ENCODE measurements at regions not wholly inside any gene's neighbourhood (a gene's known extent, or its start where the extent isn't known, plus 50 kb on each side); places are given as distances from the start of the nearest gene placed in this dataset.

- Histone ChIP-seq H3K4me2 (no peak overlapping the region), H3K36me3 (replicated peaks in 1 of 2; ENCODE audit: control insufficient read depth in 1 of 2, insufficient read depth in 2 of 2, low read length in 1 of 2) (no peaks in the 10 kb centered on the region), H3K4me1 (ENCODE audit: control insufficient read depth in 1 of 2, insufficient read depth in 2 of 2, low read depth in 1 of 2, low read length in 1 of 2) (no peaks in the 10 kb centered on the region), H3K27ac (ENCODE audit: low read depth in 2 of 2, low read length in 1 of 2) (no peak overlapping the region), H3K9me2 (no peaks in the 10 kb centered on the region), H3F3A (replicated peaks; ENCODE audit: insufficient read depth) (no peaks in the 10 kb centered on the region), H3K9me3 (no peaks in the 10 kb centered on the region), H2AFZ (ENCODE audit: low read depth) (no peak overlapping the region), H3K4me3 (ENCODE audit: low read depth in 2 of 2, low read length in 1 of 2) (no peak overlapping the region), H3K27me3 (ENCODE audit: insufficient read depth) (no peaks in the 10 kb centered on the region), H3K9ac (no peak overlapping the region), H3K79me2 (ENCODE audit: insufficient read depth) (no peaks in the 10 kb centered on the region), H4K20me1 (ENCODE audit: insufficient read depth) (no peaks in the 10 kb centered on the region)
- 61% methylated on average over 14 of the region's 14 CpGs for WGBS (ENCODE audit: low lambda C conversion rate)
- TF ChIP-seq TAF1 (IDR thresholded peaks at IDR 0.05; ENCODE audit: borderline replicate concordance, low read depth, low read length) (no peak), FOXM1 (IDR thresholded peaks at IDR 0.05; ENCODE audit: low read depth) (no peak), USF2 (IDR thresholded peaks at IDR 0.05; ENCODE audit: borderline replicate concordance, low read depth, low read length) (no peak), MXI1 (IDR thresholded peaks at IDR 0.05; ENCODE audit: low read depth, low read length) (no peak), ZBTB33 (IDR thresholded peaks at IDR 0.05; ENCODE audit: borderline replicate concordance, low read depth) (no peak), POLR2AphosphoS5 (IDR thresholded peaks at IDR 0.05; ENCODE audit: low read depth, low read length) (no peak), TEAD4 (IDR thresholded peaks at IDR 0.05; ENCODE audit: borderline replicate concordance, insufficient read depth) (no peak), REST (IDR thresholded peaks at IDR 0.05; ENCODE audit: low read depth, low read length) (no peak), GATA2 (CRISPR knock-in tag; IDR thresholded peaks at IDR 0.05) (no peak), CHD2 (IDR thresholded peaks at IDR 0.05; ENCODE audit: low read length, partially characterized antibody) (no peak), SMC3 (IDR thresholded peaks at IDR 0.05; ENCODE audit: low read depth, low read length) (no peak), MAX (IDR thresholded peaks at IDR 0.05; ENCODE audit: low read depth) (no peak), RFX5 (IDR thresholded peaks at IDR 0.05; ENCODE audit: low read length) (no peak), ELF1 (IDR thresholded peaks at IDR 0.05) (no peak), RXRA (IDR thresholded peaks at IDR 0.05; ENCODE audit: borderline replicate concordance, low read depth) (no peak), RCOR1 (IDR thresholded peaks at IDR 0.05; ENCODE audit: low read length) (no peak), FOSL2 (IDR thresholded peaks at IDR 0.05; ENCODE audit: borderline replicate concordance, low read depth) (no peak), NFIC (IDR thresholded peaks at IDR 0.05; ENCODE audit: borderline replicate concordance) (no peak)
- no peak for DNase-seq
- CTCF ChIA-PET: no interaction called here
- POLR2A ChIA-PET: no interaction called here
These were observed 232.7 kb upstream of the CDH4 start for GRCh38 chr20:61019322-61019721.

All from SK-N-SH (cell line).